GM12872 (cell line): ENCODE measurements at regions not wholly inside any gene's neighbourhood (a gene's known extent, or its start where the extent isn't known, plus 50 kb on each side); places are given as distances from the start of the nearest gene placed in this dataset.

Experiments used
- TF ChIP-seq, protein P1 (sequence below): IDR thresholded peaks from 3 replicates; pipeline ENCODE4 v1.5.1; 2011; ENCODE audit warnings: low read depth, mild to moderate bottlenecking, low read length, moderate library complexity; ENCODE audit not compliant: insufficient read depth

DNA sequence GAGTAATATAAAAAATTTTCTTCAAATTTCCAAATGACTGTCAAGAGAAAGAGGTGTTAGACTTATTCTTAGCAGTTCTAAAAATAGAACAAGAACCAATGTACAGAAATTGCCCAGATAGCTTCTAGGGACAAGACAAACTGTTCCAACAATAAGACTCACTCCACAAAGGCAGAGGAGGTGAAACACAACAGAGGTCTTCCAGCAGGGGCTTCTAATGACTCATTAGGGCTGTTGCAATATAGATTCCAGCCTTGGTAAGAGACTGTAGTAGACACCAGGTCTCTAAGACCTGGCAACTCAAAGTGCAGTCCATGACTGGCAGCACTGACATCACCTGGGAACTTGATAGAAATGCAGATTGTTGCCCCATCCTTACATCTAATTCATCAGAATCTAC lies 134.6 kb upstream of the VLDLR start:
- TF ChIP-seq, protein P1, sequence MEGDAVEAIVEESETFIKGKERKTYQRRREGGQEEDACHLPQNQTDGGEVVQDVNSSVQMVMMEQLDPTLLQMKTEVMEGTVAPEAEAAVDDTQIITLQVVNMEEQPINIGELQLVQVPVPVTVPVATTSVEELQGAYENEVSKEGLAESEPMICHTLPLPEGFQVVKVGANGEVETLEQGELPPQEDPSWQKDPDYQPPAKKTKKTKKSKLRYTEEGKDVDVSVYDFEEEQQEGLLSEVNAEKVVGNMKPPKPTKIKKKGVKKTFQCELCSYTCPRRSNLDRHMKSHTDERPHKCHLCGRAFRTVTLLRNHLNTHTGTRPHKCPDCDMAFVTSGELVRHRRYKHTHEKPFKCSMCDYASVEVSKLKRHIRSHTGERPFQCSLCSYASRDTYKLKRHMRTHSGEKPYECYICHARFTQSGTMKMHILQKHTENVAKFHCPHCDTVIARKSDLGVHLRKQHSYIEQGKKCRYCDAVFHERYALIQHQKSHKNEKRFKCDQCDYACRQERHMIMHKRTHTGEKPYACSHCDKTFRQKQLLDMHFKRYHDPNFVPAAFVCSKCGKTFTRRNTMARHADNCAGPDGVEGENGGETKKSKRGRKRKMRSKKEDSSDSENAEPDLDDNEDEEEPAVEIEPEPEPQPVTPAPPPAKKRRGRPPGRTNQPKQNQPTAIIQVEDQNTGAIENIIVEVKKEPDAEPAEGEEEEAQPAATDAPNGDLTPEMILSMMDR = no peak

DNA sequence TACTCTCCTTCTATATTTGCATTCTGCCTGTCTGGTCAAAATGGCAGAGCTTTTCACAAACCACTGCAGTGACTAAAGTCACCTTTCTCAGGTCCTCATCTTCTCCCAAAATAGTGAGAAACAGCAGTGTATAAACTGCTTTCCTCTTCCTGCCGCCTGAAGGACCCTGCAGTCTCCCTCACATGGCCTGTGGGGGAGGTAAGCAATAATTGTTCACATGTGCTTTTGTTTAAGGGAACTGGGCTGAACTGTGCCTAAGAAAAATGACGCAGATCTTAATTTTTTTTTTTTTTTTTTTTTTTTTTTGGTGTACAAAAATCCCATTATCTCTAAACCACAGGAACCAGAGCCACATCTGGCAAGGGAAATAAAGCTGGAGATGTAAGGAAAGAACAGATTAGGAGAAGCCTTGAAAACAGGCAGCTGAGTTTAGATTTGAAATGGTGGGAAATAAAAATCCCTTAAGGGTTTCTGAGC lies 131.7 kb upstream of the VLDLR start:
- TF ChIP-seq, protein P1 = no peak

DNA sequence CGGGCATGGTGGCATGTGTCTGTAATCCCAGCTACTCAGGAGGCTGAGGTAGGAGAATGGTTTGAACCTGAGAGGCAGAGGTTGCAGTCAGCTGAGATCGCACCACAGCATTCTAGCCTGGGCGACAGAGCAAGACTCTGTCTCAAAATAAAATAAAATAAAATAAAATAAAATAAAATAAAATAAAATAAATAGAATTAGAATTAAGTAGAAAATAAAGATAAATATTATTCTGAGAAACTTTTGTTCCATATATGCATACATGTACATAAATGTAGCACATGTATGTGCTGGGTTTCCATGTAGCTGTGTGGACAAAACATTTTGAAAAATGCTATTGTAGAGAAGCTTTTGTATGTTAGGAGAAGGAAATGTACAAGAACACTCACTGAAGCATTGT lies 129.4 kb upstream of the VLDLR start:
- TF ChIP-seq, protein P1 = no peak

DNA sequence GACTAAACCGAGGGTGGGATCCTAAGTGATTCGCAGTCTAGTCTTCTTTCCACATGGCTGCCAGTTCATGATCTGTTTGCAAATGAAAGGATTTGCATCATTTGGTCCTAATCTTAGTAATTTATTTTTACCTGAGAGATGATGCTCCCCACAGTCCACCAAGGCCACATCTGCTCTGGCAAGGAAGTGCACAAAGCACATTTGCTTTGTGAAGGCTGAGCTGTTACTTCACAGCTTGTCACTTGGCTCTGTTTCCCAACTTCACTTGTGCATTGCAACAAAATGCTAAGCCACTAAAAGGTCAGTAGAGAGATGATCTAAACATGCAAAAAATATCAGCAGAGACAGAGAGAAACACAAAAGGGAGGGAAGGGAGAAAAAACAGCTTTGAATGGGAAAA lies 128.5 kb upstream of the VLDLR start:
- TF ChIP-seq, protein P1 = no peak

DNA sequence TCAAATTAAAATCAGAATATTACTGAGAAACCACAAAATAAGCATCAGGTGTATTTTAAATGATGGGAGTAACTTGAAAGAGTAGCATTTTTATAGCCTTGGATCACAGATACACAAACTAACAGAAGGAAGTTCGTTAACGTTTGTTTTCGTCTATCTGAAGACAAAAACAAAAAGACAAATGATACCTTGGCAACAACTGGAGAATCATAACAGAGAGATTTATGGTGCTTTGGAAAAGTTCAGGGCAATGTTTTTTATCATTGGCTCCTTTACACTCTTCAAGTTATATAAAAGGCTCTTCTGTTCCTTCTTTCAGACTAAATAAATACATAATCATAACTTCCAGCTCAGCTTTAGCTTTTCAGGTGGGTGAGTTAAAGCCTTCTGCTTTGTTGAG lies 128.1 kb upstream of the VLDLR start:
- TF ChIP-seq, protein P1 = no peak

DNA sequence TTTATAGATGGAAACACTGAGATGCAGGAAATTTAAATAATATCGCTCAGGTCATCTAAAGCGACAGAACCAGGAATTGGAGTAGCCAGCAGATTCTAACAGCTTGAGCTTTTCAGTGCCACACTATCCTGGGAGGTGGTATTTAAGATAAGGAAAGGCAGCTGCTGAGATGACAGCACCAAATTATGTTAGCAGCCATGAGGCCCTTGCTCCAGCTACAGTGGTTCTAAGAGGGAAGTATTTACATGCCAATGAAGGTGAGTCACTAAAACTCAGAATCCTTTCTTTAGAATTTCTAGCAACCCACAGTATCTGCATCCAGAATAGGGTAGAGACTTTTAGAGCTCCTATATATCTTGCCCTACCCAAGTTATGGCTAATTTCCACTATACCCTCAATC lies 127.0 kb upstream of the VLDLR start:
- TF ChIP-seq, protein P1 = no peak

DNA sequence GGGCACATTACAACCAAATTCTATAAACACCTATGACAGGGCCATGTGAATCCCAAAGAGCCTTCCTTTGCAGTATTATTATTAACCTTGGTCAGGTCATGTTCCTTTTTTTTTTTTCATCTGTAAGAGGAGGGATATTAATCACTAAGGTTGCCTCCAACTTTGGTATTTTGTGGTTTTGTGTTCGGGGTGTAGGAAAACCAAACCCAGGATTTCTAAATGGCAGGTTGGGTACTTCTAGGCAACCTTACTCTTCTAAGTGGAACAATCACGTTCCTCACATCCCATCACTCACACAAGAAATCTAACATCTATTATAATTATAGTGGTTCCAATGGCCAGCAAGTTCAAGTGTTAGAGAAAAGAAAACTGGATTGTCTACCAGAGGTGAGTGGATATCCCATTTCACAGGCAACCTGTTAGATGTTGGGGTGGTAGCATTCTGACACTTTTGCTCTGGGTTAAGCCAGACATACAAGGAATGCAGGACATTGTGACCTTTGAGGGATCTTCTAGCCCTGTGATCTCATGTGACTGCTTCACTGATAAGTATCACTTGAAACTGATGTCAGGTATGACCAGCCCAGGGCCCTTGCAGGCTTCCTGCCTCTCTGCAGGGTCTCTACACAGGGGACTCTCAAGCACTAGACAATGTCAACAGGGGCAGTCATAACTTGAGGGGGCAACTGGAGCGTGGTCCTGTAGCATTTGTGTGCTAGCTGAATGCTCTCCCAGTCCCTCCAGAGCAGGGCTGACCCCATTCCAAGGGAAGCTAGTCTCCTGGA lies 126.2 kb upstream of the VLDLR start:
- TF ChIP-seq, protein P1 = no peak
